H1 (cell line): ENCODE measurements at regions not wholly inside any gene's neighbourhood (a gene's known extent, or its start where the extent isn't known, plus 50 kb on each side); places are given as distances from the start of the nearest gene placed in this dataset.
A peak's percentile ranks its signal among the peaks of the same experiment; 100 is the strongest.

Experiments
- CTCF ChIA-PET: fragments of 300-600 bp; sonication (Branson Sonifier 250); formaldehyde crosslinking; loops from one replicate; lab custom pipeline; 2021; ENCODE audit not compliant: partially characterized antibody; lab: Charles Lee
- POLR2A ChIA-PET: fragments of 300-600 bp; sonication (Branson Sonifier 250); formaldehyde crosslinking; loops from one replicate; lab custom pipeline; 2021; ENCODE audit warnings: inconsistent platforms; ENCODE audit not compliant: partially characterized antibody; lab: Charles Lee
- DNase-seq, 2 experiments: peaks; one replicate each; pipeline versions ENCODE4 v3.0.0 to v3.0.0-alpha.2; 2010 to 2022; ENCODE audit warnings: low spot score in 2 of 2, low read depth in 1 of 2, mixed read lengths in 1 of 2
- FAIRE-seq: peaks from 2 replicates; lab custom pipeline; 2011; peaks lifted over from hg19 to GRCh38; lab: Jason Lieb, UNC
- H2AFZ ChIP-seq: 2 replicates; pipeline ENCODE4 v1.8.1; 2012; ENCODE audit warnings: low read length, inconsistent platforms
- H2AK5ac ChIP-seq: 2 replicates; pipeline ENCODE4 v1.6.1; 2013; ENCODE audit warnings: low read depth, low read length
- H2BK120ac ChIP-seq: replicated peaks from 2 replicates; pipeline ENCODE3; 2013; ENCODE audit warnings: low read depth, low read length, inconsistent platforms
- H2BK12ac ChIP-seq: 2 replicates; pipeline ENCODE4 v1.6.1; 2013; ENCODE audit warnings: low read depth, low read length
- H2BK15ac ChIP-seq: 2 replicates; pipeline ENCODE4 v1.6.1; 2013; ENCODE audit warnings: low read length
- H2BK20ac ChIP-seq: 2 replicates; pipeline ENCODE4 v1.6.1; 2013; ENCODE audit warnings: low read length
- H2BK5ac ChIP-seq: 2 replicates; pipeline ENCODE4 v1.6.1; 2013; ENCODE audit warnings: low read depth, low read length
- H3K14ac ChIP-seq: 2 replicates; pipeline ENCODE4 v1.6.1; 2013; ENCODE audit warnings: inconsistent platforms; ENCODE audit not compliant: insufficient read length
- H3K18ac ChIP-seq: 2 replicates; pipeline ENCODE4 v1.6.1; 2013; ENCODE audit warnings: low read length; ENCODE audit errors: extremely low read depth
- H3K23ac ChIP-seq: 2 replicates; pipeline ENCODE4 v1.6.1; 2013; ENCODE audit warnings: inconsistent platforms; ENCODE audit not compliant: insufficient read length
- H3K23me2 ChIP-seq: 2 replicates; pipeline ENCODE4 v1.6.1; 2013; ENCODE audit warnings: low read depth, low read length
- H3K27ac ChIP-seq: 2 replicates; pipeline ENCODE4 v1.6.1; 2011; ENCODE audit warnings: low read depth, low read length, inconsistent platforms
- H3K27me3 ChIP-seq, 4 experiments: replicated peaks in 1 of 4; 1 replicate in 1 of 4; 2 replicates in 3 of 4; pipeline versions ENCODE4 v1.6.1 to v1.8.1; 2011 to 2013; ENCODE audit warnings: low read length in 3 of 4, mild to moderate bottlenecking in 3 of 4, inconsistent platforms in 2 of 4, mixed read lengths in 2 of 4, moderate library complexity in 1 of 4; ENCODE audit not compliant: control insufficient read depth in 3 of 4, insufficient read depth in 3 of 4; ENCODE audit errors: extremely low read depth in 1 of 4
- H3K36me3 ChIP-seq, 4 experiments: 2 replicates each; pipeline versions ENCODE4 v1.6.1 to v1.8.1; 2011 to 2013; ENCODE audit warnings: mild to moderate bottlenecking in 4 of 4, low read length in 3 of 4, moderate library complexity in 2 of 4, control low read depth in 1 of 4, inconsistent platforms in 1 of 4; ENCODE audit not compliant: insufficient read depth in 4 of 4, control insufficient read depth in 2 of 4
- H3K4ac ChIP-seq: replicated peaks from 2 replicates; pipeline ENCODE3; 2013; ENCODE audit warnings: low read length, low read depth, mixed read lengths, inconsistent platforms; ENCODE audit not compliant: insufficient read length
- H3K4me1 ChIP-seq, 4 experiments: replicated peaks in 1 of 4; 1 replicate in 1 of 4; 2 replicates in 3 of 4; pipeline versions ENCODE4 v1.6.1 to v1.8.1; 2011 to 2013; ENCODE audit warnings: low read length in 3 of 4, inconsistent platforms in 2 of 4, mixed read lengths in 1 of 4; ENCODE audit not compliant: insufficient read depth in 4 of 4, control insufficient read depth in 3 of 4
- H3K4me2 ChIP-seq, 2 experiments: 2 replicates each; pipeline versions ENCODE4 v1.6.1 to v1.8.1; 2011 to 2013; ENCODE audit warnings: low read depth in 2 of 2, low read length in 2 of 2, control low read depth in 1 of 2, inconsistent platforms in 1 of 2, mild to moderate bottlenecking in 1 of 2; ENCODE audit not compliant: insufficient read depth in 1 of 2
- H3K4me3 ChIP-seq, 4 experiments: fragments of 200-600, 300-600 bp in 1 of 4; sonication (generic), shearing (Covaris generic), sonication (Bioruptor Twin) in 1 of 4; 2 replicates each; pipeline versions ENCODE4 v1.5.1 to v1.8.1; 2011 to 2016; ENCODE audit warnings: low read length in 4 of 4, low read depth in 3 of 4, control low read depth in 2 of 4, inconsistent platforms in 2 of 4, mild to moderate bottlenecking in 2 of 4, mixed read lengths in 1 of 4, moderate library complexity in 1 of 4; ENCODE audit not compliant: insufficient read depth in 2 of 4; ENCODE audit errors: extremely low read depth in 1 of 4
- H3K56ac ChIP-seq: replicated peaks from 2 replicates; pipeline ENCODE3; 2013; ENCODE audit warnings: low read depth, mild to moderate bottlenecking, mixed read lengths, low read length, inconsistent platforms; ENCODE audit not compliant: insufficient read length
- H3K79me1 ChIP-seq: 2 replicates; pipeline ENCODE4 v1.6.1; 2013; ENCODE audit warnings: low read depth, low read length, control low read depth
- H3K79me2 ChIP-seq, 2 experiments: 2 replicates each; pipeline versions ENCODE4 v1.6.1 to v1.8.1; 2012 to 2013; ENCODE audit warnings: low read length in 2 of 2, mild to moderate bottlenecking in 2 of 2, inconsistent platforms in 1 of 2; ENCODE audit not compliant: insufficient read depth in 2 of 2, control insufficient read depth in 1 of 2
- H3K9ac ChIP-seq, 4 experiments: replicated peaks in 1 of 4; 1 replicate in 1 of 4; 2 replicates in 3 of 4; pipeline versions ENCODE4 v1.6.1 to v1.8.1; 2011 to 2013; ENCODE audit warnings: low read depth in 3 of 4, low read length in 3 of 4, control low read depth in 2 of 4, mild to moderate bottlenecking in 2 of 4, moderate library complexity in 2 of 4, inconsistent platforms in 1 of 4; ENCODE audit errors: extremely low read depth in 1 of 4
- H3K9me3 ChIP-seq, 2 experiments: 2 replicates each; pipeline versions ENCODE4 v1.6.1 to v1.8.1; 2012 to 2013; ENCODE audit warnings: mild to moderate bottlenecking in 2 of 2, moderate library complexity in 2 of 2, control low read depth in 1 of 2, inconsistent platforms in 1 of 2, low read depth in 1 of 2, low read length in 1 of 2, mixed read lengths in 1 of 2; ENCODE audit not compliant: insufficient read depth in 2 of 2
- H4K20me1 ChIP-seq, 2 experiments: replicated peaks in 1 of 2; 2 replicates each; pipeline versions ENCODE3 to v1.8.1; 2011 to 2013; ENCODE audit warnings: inconsistent platforms in 2 of 2, low read length in 2 of 2, mild to moderate bottlenecking in 1 of 2; ENCODE audit not compliant: insufficient read depth in 2 of 2, control insufficient read depth in 1 of 2
- H4K5ac ChIP-seq: 2 replicates; pipeline ENCODE4 v1.6.1; 2013; ENCODE audit warnings: low read length, low read depth, mixed read lengths, inconsistent platforms; ENCODE audit not compliant: insufficient read length
- H4K8ac ChIP-seq: 2 replicates; pipeline ENCODE4 v1.8.0; 2013; ENCODE audit warnings: mild to moderate bottlenecking, moderate library complexity, low read length, inconsistent platforms; ENCODE audit not compliant: insufficient read depth; ENCODE audit errors: extremely low read depth
- H4K91ac ChIP-seq: replicated peaks from 2 replicates; pipeline ENCODE3; 2013; ENCODE audit warnings: low read length, mixed read lengths, inconsistent platforms; ENCODE audit not compliant: insufficient read length
- CTBP2 ChIP-seq: IDR thresholded peaks from 2 replicates; pipeline ENCODE4 v1.7.0; 2011; ENCODE audit warnings: borderline replicate concordance, mild to moderate bottlenecking, moderate library complexity, mixed read lengths, low read length; ENCODE audit not compliant: insufficient read depth, insufficient read length
- POU5F1 ChIP-seq: IDR thresholded peaks from 2 replicates; pipeline ENCODE4 v1.6.1; 2011; ENCODE audit warnings: low read depth, mild to moderate bottlenecking, low read length, moderate library complexity
- SP1 ChIP-seq: IDR thresholded peaks from 2 replicates; pipeline ENCODE4 v1.6.1; 2011; ENCODE audit warnings: low read depth, low read length
- SP2 ChIP-seq: IDR thresholded peaks from 2 replicates; pipeline ENCODE4 v1.6.1; 2012; ENCODE audit warnings: mild to moderate bottlenecking, low read length, inconsistent platforms
- SRF ChIP-seq: IDR thresholded peaks from 2 replicates; pipeline ENCODE4 v1.6.1; 2011; ENCODE audit warnings: mild to moderate bottlenecking, low read depth, low read length, moderate library complexity
- SUZ12 ChIP-seq: fragments of 200-600 bp; sonication (generic); IDR thresholded peaks from 2 replicates; pipeline ENCODE4 v1.6.1; 2012; ENCODE audit warnings: mild to moderate bottlenecking, inconsistent platforms, low read length, moderate library complexity, mixed read lengths
- WGBS, 2 experiments: shearing (Covaris generic) in 1 of 2; methylation state at CpG; one replicate each; pipeline versions ENCODE4 v1.1.6 to v1.1.7; 2013 to 2015; ENCODE audit warnings: low lambda C conversion rate in 2 of 2, mixed read lengths in 2 of 2, inconsistent platforms in 1 of 2, low coverage in 1 of 2, missing lambda C conversion rate in 1 of 2; ENCODE audit not compliant: insufficient replicate concordance in 2 of 2, insufficient coverage in 1 of 2, insufficient read length in 1 of 2; ENCODE audit errors: extremely low coverage in 1 of 2, missing lambda C conversion rate in 1 of 2; 5-methylcytosine and 5-hydroxymethylcytosine counted together

DNA sequence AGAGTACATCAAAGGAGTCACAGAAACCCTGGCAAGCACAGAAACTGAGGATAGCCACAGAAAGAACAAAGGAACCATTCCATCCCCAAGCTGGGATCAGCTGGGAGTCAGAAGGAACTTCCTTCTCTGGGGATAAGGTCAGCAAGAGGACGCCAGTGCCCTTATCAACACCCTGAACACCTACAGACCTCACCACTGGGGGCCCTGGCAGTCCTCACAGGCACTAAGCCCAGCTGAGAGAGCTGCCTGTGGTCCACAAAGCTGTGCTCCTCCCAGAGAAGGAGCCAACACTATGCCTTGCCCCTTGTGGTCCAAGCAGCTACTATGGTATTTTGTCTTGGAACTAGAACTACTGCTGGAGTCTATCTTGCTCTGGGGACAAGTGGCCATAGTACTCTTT, 171.1 kb upstream of the CCDC196 start:
- CTCF ChIA-PET: interaction anchor here (0.8 to 2.4 kb wide), 9 partner anchors 8 to 185 kb away, joined by 3 to 8 read pairs (median 4); no protein-coding TSS in a partner anchor
- TF ChIP-seq SUZ12 (no peak), POU5F1 (no peak), SP1 (no peak), SRF (no peak), SP2 (no peak), CTBP2 (no peak)
- TF ChIP-seq, all 59 proteins: peak for 0
- H3K23ac ChIP-seq: no peak overlapping the region
- no peaks in the 10 kb centered on the region for H3K9me3 ChIP-seq
- H3K23me2 ChIP-seq: no peaks in the 10 kb centered on the region; the same call in 1 of the 2 replicates
- DNase-seq (no peak), FAIRE-seq (no peak)
- H3K4ac ChIP-seq: no peak overlapping the region
- POLR2A ChIA-PET: interaction anchor here (0.6 kb wide), 1 partner anchor 192 kb away, joined by 4 read pairs; no protein-coding TSS in a partner anchor
- H2AK5ac ChIP-seq: no peak overlapping the region
- H2AFZ ChIP-seq: peak overlapping the region; percentile 55; the same call in 1 of the 2 replicates
- H3K4me1 ChIP-seq: no peaks in the 10 kb centered on the region
- no peak overlapping the region for H3K14ac ChIP-seq
- H2BK15ac ChIP-seq: no peak overlapping the region
- H4K8ac ChIP-seq: no peak overlapping the region
- no peak overlapping the region for H3K18ac ChIP-seq
- no peak overlapping the region for H3K4me2 ChIP-seq
- H3K9ac ChIP-seq: no peak overlapping the region
- no peak overlapping the region for H3K4me3 ChIP-seq
- no peaks in the 10 kb centered on the region for H3K79me2 ChIP-seq
- no peak overlapping the region for H4K91ac ChIP-seq
- H3K56ac ChIP-seq: no peak overlapping the region
- H4K20me1 ChIP-seq: no peaks in the 10 kb centered on the region
- no peaks in the 10 kb centered on the region for H3K36me3 ChIP-seq
- no peak overlapping the region for H2BK5ac ChIP-seq
- H2BK20ac ChIP-seq: no peak overlapping the region
- no peak overlapping the region for H2BK12ac ChIP-seq
- WGBS, 2 experiments: 69% methylated on average over 1 of the region's 1 CpG; no CpG with 5 or more reads in 1 of the 2 experiments
- no peak overlapping the region for H3K27ac ChIP-seq
- no peak overlapping the region for H4K5ac ChIP-seq
- no peaks in the 10 kb centered on the region for H3K79me1 ChIP-seq
- no peak overlapping the region for H2BK120ac ChIP-seq
- H3K27me3 ChIP-seq: no peaks in the 10 kb centered on the region
